Small intestine (tissue), 7 donors: ENCODE measurements at regions not wholly inside any gene's neighbourhood (a gene's known extent, or its start where the extent isn't known, plus 50 kb on each side); places are given as distances from the start of the nearest gene placed in this dataset.
"Not testable (repeated sequence)": the region's sequence is repeated elsewhere in the genome, so short reads cannot be mapped to it uniquely, and the experiment has no call there.

ENCODE experiments used
- DNase-seq, 2 donors: peaks; one replicate each; pipeline versions ENCODE4 v3.0.0 to v3.0.0-alpha.2; 2013
- FAIRE-seq: peaks from 2 replicates; lab custom pipeline; 2012; peaks lifted over from hg19 to GRCh38; lab: Jason Lieb, UNC
- H3K27ac ChIP-seq, 3 donors: one replicate each; pipeline ENCODE4 v1.5.1; 2013; ENCODE audit warnings: low read length in 2 of 3, mild to moderate bottlenecking in 2 of 3, control low read depth in 1 of 3, inconsistent platforms in 1 of 3, low read depth in 1 of 3, moderate library complexity in 1 of 3
- H3K27me3 ChIP-seq, 3 donors: one replicate each; pipeline ENCODE4 v1.6.1; 2013; ENCODE audit warnings: low read length in 3 of 3, inconsistent platforms in 1 of 3; ENCODE audit not compliant: control insufficient read depth in 3 of 3, insufficient read depth in 3 of 3
- H3K36me3 ChIP-seq, 3 donors: one replicate each; pipeline ENCODE4 v1.6.1; 2013; ENCODE audit warnings: low read length in 3 of 3, inconsistent platforms in 1 of 3, low read depth in 1 of 3, mild to moderate bottlenecking in 1 of 3, moderate library complexity in 1 of 3; ENCODE audit not compliant: control insufficient read depth in 3 of 3, insufficient read depth in 2 of 3
- H3K4me1 ChIP-seq, 3 donors: one replicate each; pipeline ENCODE4 v1.6.1; 2013; ENCODE audit warnings: low read length in 2 of 3, inconsistent platforms in 1 of 3, low read depth in 1 of 3, mild to moderate bottlenecking in 1 of 3, moderate library complexity in 1 of 3; ENCODE audit not compliant: control insufficient read depth in 3 of 3, insufficient read depth in 2 of 3
- H3K4me3 ChIP-seq, 3 donors: one replicate each; pipeline ENCODE4 v1.5.1; 2013; ENCODE audit warnings: low read length in 3 of 3, control low read depth in 1 of 3, inconsistent platforms in 1 of 3, low read depth in 1 of 3, mild to moderate bottlenecking in 1 of 3, moderate library complexity in 1 of 3
- H3K9me3 ChIP-seq, 2 donors: one replicate each; pipeline ENCODE4 v1.6.1; 2013; ENCODE audit warnings: low read depth in 1 of 2, low read length in 1 of 2; ENCODE audit not compliant: control insufficient read depth in 2 of 2, insufficient read depth in 1 of 2
- WGBS, 3 donors: extraction: QIAGEN DNeasy Blood & Tissue Kit; methylation state at CpG; one replicate each; pipeline ENCODE4 v1.1.7; 2013; 5-methylcytosine and 5-hydroxymethylcytosine counted together
- donor health status: healthy with polysubstance abuse.
- donor health status: control.
- donor health status: control.
- donor health status: Bipolar disorder and iron deficiency.
- donor health status: healthy.

DNA sequence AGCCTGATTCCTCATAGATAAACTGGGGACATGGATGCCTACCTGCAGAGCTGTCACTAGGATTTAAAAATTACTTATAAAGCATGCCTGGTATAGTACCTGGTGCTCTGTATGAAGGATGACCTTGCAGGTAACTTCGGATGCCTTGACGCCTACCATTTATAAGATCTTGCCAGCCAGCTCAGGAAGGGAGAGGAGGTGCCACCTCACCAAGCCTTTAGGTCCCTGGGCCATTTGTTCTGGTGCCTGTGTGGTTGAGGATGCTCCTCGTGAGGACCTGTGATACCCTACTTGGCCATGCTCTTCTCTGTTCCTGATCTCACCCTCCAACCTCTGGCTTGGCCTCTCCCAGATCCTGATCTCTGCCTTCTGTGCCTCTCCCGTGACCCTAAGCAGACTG lies 85.2 kb downstream of the FDX1 start:
- Histone ChIP-seq H3K36me3 (no peaks in the 10 kb centered on the region), H3K27me3 (no peaks in the 10 kb centered on the region), H3K4me1 (no peaks in the 10 kb centered on the region), H3K4me3 (no peak overlapping the region), H3K9me3 (peaks cover 0 to 7% of the 10 kb centered on the region in 2 donors), H3K27ac (no peak overlapping the region)
- FAIRE-seq (no peak), DNase-seq (no peak)
- WGBS, 3 donors: 79 to 90% (median 84%) methylated on average over 4 of the region's 4 CpGs

DNA sequence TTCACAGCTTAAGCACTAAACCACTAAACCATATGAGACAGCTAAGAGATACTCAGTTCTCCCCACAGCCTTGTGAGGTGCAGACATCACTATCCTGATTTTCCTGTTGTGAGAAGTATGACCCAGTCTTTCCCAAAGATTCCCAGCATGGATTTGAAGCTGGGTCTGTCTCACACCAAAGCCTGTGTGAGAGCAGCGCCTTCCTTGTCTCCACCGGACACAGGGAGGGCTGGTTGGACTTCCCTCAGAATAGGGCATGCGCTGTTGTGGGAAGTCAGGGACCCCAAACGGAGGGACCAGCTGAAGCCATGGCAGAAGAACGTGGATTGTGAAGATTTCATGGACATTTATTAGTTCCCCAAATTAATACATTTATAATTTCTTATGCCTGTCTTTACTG lies 87.6 kb downstream of the FDX1 start:
- not testable (repeated sequence) for FAIRE-seq, H3K27ac ChIP-seq, DNase-seq, H3K4me1 ChIP-seq, H3K27me3 ChIP-seq, H3K36me3 ChIP-seq, H3K9me3 ChIP-seq, H3K4me3 ChIP-seq
- WGBS, 3 donors: 87 to 90% (median 87%) methylated on average over 5 of the region's 5 CpGs

GRCh38 chr11:110518809-110519514 lies 89.2 kb downstream of the FDX1 start:
- WGBS, 3 donors: 66 to 80% (median 71%) methylated on average over 5 of the region's 5 CpGs
- Histone ChIP-seq H3K27me3 (no peaks in the 10 kb centered on the region), H3K4me1 (no peaks in the 10 kb centered on the region), H3K4me3 (no peak overlapping the region), H3K27ac (no peak overlapping the region), H3K36me3 (no peaks in the 10 kb centered on the region), H3K9me3 (peaks cover 0 to 7% of the 10 kb centered on the region in 2 donors)
- no peak for FAIRE-seq
- no peak for DNase-seq

DNA sequence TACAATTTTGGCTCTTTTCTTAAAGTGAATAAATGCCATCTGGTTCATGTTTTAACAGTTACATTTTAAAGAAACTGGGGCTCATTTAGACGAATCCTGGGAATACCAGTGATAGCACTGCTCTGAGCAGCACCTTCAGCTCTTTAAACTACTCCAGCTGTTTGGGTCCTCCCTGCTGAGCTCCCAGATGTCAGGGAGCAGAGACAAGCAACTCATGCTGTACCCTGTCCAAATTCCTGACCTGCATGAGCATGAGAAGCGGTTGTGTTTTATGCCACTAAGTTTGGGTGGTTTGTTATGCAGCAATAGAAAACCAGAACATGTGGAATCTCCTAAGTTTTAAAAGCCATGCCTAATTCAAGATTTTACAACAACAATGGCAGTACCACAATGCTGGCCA lies 90.0 kb downstream of the FDX1 start:
- Histone ChIP-seq H3K27me3 (no peaks in the 10 kb centered on the region), H3K4me3 (no peak overlapping the region), H3K9me3 (peaks cover 0 to 7% of the 10 kb centered on the region in 2 donors), H3K4me1 (no peaks in the 10 kb centered on the region), H3K27ac (no peak overlapping the region), H3K36me3 (no peaks in the 10 kb centered on the region)
- 76 to 82% (median 78%) methylated on average over 2 of the region's 2 CpGs for WGBS, 3 donors
- DNase-seq (no peak), FAIRE-seq (no peak)

- Histone ChIP-seq H3K4me1 (no peaks in the 10 kb centered on the region), H3K36me3 (no peaks in the 10 kb centered on the region), H3K27ac (no peak overlapping the region), H3K27me3 (no peaks in the 10 kb centered on the region), H3K4me3 (no peak overlapping the region), H3K9me3 (peaks cover 0 to 3% of the 10 kb centered on the region in 2 donors)
- DNase-seq (peak in 1 of 2 donors; percentile 13), FAIRE-seq (no peak)
- 54 to 74% (median 56%) methylated on average over 2 of the region's 2 CpGs for WGBS, 3 donors
Measured at GRCh38 chr11:110522471-110522870, 92.7 kb downstream of the FDX1 start.

DNA sequence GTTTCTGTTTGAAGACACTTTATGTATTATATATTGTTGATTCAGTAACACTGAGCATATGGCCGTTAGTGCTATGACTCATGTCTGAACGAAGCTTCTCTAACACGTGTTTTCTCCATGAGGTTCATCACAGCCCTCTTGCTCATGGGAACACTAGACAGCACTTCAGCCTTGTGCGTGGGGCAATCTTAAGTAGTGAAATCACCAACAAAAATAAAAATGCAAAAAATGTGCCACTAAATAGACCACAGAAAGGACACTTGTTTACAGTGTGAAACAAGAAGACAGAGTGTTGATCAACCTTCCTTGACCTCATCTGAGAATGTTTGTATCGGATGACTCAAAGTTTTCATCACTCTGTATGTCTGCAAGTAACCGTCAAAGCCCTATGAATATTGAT lies 94.5 kb downstream of the FDX1 start:
- Histone ChIP-seq H3K27ac (no peak overlapping the region), H3K4me3 (no peak overlapping the region), H3K27me3 (no peaks in the 10 kb centered on the region), H3K9me3 (peaks cover 0 to 2% of the 10 kb centered on the region in 2 donors), H3K36me3 (no peaks in the 10 kb centered on the region), H3K4me1 (no peaks in the 10 kb centered on the region)
- DNase-seq (peak in 1 of 2 donors; percentile 2), FAIRE-seq (no peak)
- 64 to 82% (median 78%) methylated on average over 6 of the region's 6 CpGs for WGBS, 3 donors

DNA sequence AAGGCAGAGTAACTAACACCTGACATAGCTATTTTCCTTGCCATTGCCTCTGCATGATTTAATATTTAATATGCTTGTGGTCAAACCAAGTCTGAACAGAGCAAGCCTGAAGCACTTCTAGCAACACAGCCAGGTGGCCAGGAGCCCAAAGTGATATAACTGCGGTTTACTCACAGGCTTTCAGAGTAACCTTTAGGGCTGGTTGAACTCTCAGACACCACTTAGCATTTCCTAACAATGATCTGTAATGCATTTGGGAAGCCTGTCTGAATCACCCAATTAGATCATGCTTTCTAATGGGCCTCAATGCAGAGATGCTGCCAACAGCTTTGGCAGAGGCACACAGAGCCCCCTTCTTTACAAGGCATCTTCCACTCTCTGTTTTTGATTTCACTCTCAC lies 96.1 kb downstream of the FDX1 start:
- peak in 1 of 2 donors; percentile 5 for DNase-seq

GRCh38 chr11:110526323-110526722 lies 96.6 kb downstream of the FDX1 start:
- H3K36me3 ChIP-seq: no peaks in the 10 kb centered on the region
- 64 to 76% (median 66%) methylated on average over 2 of the region's 2 CpGs for WGBS, 3 donors
- peak in 1 of 2 donors; percentile 19 for DNase-seq
- FAIRE-seq: no peak
- no peaks in the 10 kb centered on the region for H3K4me1 ChIP-seq
- no peaks in the 10 kb centered on the region for H3K27me3 ChIP-seq
- peaks cover 0 to 2% of the 10 kb centered on the region in 2 donors for H3K9me3 ChIP-seq
- no peak overlapping the region for H3K4me3 ChIP-seq
- peak overlapping the region in 2 of 3 donors; percentile 45 to 72 for H3K27ac ChIP-seq

More for the DNA sequence above, 96.1 kb downstream of the FDX1 start:
- WGBS, 3 donors: 0 to 4% (median 0%) methylated on average over 1 of the region's 1 CpG
- Histone ChIP-seq H3K4me1 (no peaks in the 10 kb centered on the region), H3K27ac (peak overlapping the region in 2 of 3 donors; percentile 45 to 72), H3K36me3 (no peaks in the 10 kb centered on the region), H3K9me3 (peaks cover 0 to 2% of the 10 kb centered on the region in 2 donors), H3K27me3 (no peaks in the 10 kb centered on the region), H3K4me3 (no peak overlapping the region)
- FAIRE-seq: no peak
